AG09319 (cell line): ENCODE measurements at regions not wholly inside any gene's neighbourhood (a gene's known extent, or its start where the extent isn't known, plus 50 kb on each side); places are given as distances from the start of the nearest gene placed in this dataset.

Experiments used
- DNase-seq: peaks from one replicate; pipeline ENCODE4 v3.0.0-alpha.2; 2010; ENCODE audit warnings: low read depth; ENCODE audit errors: extremely low read depth
- TF ChIP-seq, protein P1 (sequence below): IDR thresholded peaks from 2 replicates; pipeline ENCODE4 v1.5.1; 2011; ENCODE audit warnings: low read depth, mild to moderate bottlenecking, inconsistent platforms, low read length, moderate library complexity

DNA sequence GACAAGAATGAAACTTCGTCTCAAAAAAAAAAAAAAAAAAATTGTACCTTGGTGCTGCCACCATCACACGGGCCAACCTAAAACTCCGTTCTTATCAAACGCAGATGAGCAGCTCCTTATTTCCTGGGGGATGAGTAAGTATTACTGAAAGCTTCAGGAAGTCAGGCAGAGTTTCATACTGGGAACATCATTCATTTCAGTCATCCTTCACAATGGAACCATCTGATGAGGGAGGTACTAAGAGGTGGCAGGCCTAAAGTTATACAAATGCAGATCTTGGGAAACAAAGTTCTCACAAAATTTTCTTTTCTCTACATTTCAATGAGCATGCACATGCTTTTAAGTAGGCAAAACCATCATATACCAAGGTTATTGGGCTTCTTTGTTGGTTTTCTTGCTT lies 636.0 kb upstream of the LMCD1 start:
- TF ChIP-seq, protein P1, sequence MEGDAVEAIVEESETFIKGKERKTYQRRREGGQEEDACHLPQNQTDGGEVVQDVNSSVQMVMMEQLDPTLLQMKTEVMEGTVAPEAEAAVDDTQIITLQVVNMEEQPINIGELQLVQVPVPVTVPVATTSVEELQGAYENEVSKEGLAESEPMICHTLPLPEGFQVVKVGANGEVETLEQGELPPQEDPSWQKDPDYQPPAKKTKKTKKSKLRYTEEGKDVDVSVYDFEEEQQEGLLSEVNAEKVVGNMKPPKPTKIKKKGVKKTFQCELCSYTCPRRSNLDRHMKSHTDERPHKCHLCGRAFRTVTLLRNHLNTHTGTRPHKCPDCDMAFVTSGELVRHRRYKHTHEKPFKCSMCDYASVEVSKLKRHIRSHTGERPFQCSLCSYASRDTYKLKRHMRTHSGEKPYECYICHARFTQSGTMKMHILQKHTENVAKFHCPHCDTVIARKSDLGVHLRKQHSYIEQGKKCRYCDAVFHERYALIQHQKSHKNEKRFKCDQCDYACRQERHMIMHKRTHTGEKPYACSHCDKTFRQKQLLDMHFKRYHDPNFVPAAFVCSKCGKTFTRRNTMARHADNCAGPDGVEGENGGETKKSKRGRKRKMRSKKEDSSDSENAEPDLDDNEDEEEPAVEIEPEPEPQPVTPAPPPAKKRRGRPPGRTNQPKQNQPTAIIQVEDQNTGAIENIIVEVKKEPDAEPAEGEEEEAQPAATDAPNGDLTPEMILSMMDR: no peak

GRCh38 chr3:7867587-7867986 lies 634.0 kb upstream of the LMCD1 start:
- TF ChIP-seq, protein P1: no peak
- DNase-seq: no peak

More for the DNA sequence above, 636.0 kb upstream of the LMCD1 start:
- no peak for DNase-seq

- TF ChIP-seq, protein P1: no peak
These were observed 630.5 kb upstream of the LMCD1 start for GRCh38 chr3:7871003-7871560.

GRCh38 chr3:7874116-7874515 lies 627.5 kb upstream of the LMCD1 start:
- DNase-seq: no peak

More at GRCh38 chr3:7871003-7871560, 630.5 kb upstream of the LMCD1 start:
- no peak for DNase-seq

GRCh38 chr3:7875925-7876324 lies 625.7 kb upstream of the LMCD1 start:
- no peak for DNase-seq
- TF ChIP-seq, protein P1: no peak

More at GRCh38 chr3:7874116-7874515, 627.5 kb upstream of the LMCD1 start:
- TF ChIP-seq, protein P1: no peak

- no peak for DNase-seq
- TF ChIP-seq, protein P1: no peak
These were observed 624.8 kb upstream of the LMCD1 start for GRCh38 chr3:7876741-7877297.

DNA sequence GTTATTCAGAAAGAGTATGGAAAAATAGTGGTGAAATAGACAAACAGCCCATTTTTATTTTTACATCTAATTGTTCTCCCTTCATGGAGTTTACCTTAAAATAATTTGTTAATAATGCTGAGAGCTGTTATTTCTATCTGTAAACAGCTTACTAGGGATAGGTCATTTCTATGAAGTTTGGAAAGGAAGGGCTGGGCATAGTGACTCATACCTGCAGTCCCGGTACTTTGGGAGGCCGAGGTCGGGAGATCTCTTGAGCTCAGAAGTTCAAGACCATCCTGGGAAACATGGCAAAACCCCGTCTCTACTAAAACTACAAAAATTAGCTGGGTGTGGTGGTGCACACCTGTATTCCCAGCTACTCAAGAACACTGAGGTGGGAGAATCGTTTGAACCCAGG lies 624.3 kb upstream of the LMCD1 start:
- TF ChIP-seq, protein P1: no peak
- no peak for DNase-seq
